Glutamatergic neuron (in vitro differentiated cells): ENCODE measurements at regions not wholly inside any gene's neighbourhood (a gene's known extent, or its start where the extent isn't known, plus 50 kb on each side); places are given as distances from the start of the nearest gene placed in this dataset.

Source experiments
- DNase-seq: peaks from one replicate; pipeline ENCODE4 v3.0.0; 2022
- H3K27ac Mint-ChIP-seq: one replicate; pipeline ENCODE4 v1.8.0; 2020; ENCODE audit warnings: mild to moderate bottlenecking, mixed read lengths, inconsistent platforms; ENCODE audit not compliant: unreplicated experiment
- H3K27me3 Mint-ChIP-seq: one replicate; pipeline ENCODE4 v1.8.0; 2020; ENCODE audit warnings: mild to moderate bottlenecking, moderate library complexity, mixed read lengths, inconsistent platforms; ENCODE audit not compliant: unreplicated experiment
- H3K36me3 Mint-ChIP-seq: one replicate; pipeline ENCODE4 v1.8.0; 2020; ENCODE audit warnings: mild to moderate bottlenecking, mixed read lengths, inconsistent platforms; ENCODE audit not compliant: unreplicated experiment
- H3K4me1 Mint-ChIP-seq: one replicate; pipeline ENCODE4 v1.8.0; 2020; ENCODE audit warnings: mild to moderate bottlenecking, low read depth, mixed read lengths, inconsistent platforms; ENCODE audit not compliant: unreplicated experiment
- H3K4me3 Mint-ChIP-seq: one replicate; pipeline ENCODE4 v1.8.0; 2020; ENCODE audit warnings: mild to moderate bottlenecking, mixed read lengths, inconsistent platforms; ENCODE audit not compliant: unreplicated experiment
- H3K9me3 Mint-ChIP-seq: one replicate; pipeline ENCODE4 v1.8.0; 2020; ENCODE audit warnings: mild to moderate bottlenecking, moderate library complexity, mixed read lengths, inconsistent platforms; ENCODE audit not compliant: unreplicated experiment
- TF ChIP-seq, protein P1 (sequence below): fragments of 200-600 bp; sonication (generic); IDR thresholded peaks from one replicate; pipeline ENCODE4 v1.5.0; 2021; ENCODE audit not compliant: partially characterized antibody, unreplicated experiment

DNA sequence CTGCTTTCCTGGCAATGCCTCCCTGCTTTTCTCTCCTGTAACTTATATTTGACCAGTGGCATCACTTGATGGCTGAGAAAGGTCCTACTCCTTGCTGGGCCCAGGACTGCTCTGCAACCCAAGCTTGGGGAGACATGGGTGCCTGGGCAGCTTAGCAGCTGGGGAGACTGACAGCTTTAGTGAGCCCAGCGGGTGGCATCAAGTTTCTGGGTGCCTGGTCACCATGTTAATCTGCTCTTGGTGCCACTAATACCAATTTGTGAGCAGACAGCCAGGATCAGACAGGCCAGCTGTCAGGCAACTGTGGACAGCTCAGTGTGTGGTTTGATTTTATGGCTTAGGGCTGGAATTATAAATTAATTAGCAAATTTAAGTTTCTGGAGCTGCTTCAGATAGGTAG is 144.8 kb upstream of the GLI2 start:
- TF ChIP-seq, protein P1, sequence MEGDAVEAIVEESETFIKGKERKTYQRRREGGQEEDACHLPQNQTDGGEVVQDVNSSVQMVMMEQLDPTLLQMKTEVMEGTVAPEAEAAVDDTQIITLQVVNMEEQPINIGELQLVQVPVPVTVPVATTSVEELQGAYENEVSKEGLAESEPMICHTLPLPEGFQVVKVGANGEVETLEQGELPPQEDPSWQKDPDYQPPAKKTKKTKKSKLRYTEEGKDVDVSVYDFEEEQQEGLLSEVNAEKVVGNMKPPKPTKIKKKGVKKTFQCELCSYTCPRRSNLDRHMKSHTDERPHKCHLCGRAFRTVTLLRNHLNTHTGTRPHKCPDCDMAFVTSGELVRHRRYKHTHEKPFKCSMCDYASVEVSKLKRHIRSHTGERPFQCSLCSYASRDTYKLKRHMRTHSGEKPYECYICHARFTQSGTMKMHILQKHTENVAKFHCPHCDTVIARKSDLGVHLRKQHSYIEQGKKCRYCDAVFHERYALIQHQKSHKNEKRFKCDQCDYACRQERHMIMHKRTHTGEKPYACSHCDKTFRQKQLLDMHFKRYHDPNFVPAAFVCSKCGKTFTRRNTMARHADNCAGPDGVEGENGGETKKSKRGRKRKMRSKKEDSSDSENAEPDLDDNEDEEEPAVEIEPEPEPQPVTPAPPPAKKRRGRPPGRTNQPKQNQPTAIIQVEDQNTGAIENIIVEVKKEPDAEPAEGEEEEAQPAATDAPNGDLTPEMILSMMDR: no peak
- peaks cover 15% of the 10 kb centered on the region for H3K27me3 Mint-ChIP-seq
- no peak for DNase-seq
- peaks cover 11% of the 10 kb centered on the region for H3K36me3 Mint-ChIP-seq
- H3K4me3 Mint-ChIP-seq: no peak overlapping the region
- H3K9me3 Mint-ChIP-seq: peaks cover 4% of the 10 kb centered on the region
- peaks cover 10% of the 10 kb centered on the region for H3K4me1 Mint-ChIP-seq
- H3K27ac Mint-ChIP-seq: no peak overlapping the region

DNA sequence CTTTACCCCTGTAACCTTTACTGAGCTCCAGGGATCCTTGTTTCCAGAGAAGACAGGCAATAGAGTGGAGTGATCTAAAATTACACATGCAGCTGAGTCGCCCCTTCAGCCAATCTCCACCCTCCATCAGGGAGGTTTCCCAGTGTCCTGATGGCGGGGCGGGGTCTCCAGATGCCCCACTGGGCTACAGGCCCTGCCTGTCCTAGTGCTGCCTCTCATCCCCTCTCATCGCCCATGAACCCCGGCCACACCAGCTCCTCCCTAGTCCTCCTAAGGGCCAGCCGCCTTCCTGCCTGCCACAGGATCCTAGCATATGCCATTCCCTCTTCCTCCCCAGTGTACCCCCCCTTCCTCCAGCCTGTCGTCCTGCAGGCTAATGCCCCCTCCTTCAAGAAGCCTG is 144.1 kb upstream of the GLI2 start:
- Mint-ChIP-seq H3K4me1 (peaks cover 15% of the 10 kb centered on the region), H3K27me3 (peaks cover 15% of the 10 kb centered on the region), H3K9me3 (peaks cover 5% of the 10 kb centered on the region), H3K36me3 (peaks cover 8% of the 10 kb centered on the region), H3K4me3 (no peak overlapping the region), H3K27ac (no peak overlapping the region)
- no peak for DNase-seq
- TF ChIP-seq, protein P1: no peak

- DNase-seq: no peak
- Mint-ChIP-seq H3K27me3 (peaks cover 12% of the 10 kb centered on the region), H3K4me1 (peaks cover 18% of the 10 kb centered on the region), H3K36me3 (peaks cover 6% of the 10 kb centered on the region), H3K4me3 (no peak overlapping the region), H3K27ac (no peak overlapping the region), H3K9me3 (peaks cover 10% of the 10 kb centered on the region)
- TF ChIP-seq, protein P1: no peak
Observed at GRCh38 chr2:120592084-120592483, 143.6 kb upstream of the GLI2 start.

GRCh38 chr2:120593921-120594686 is 141.6 kb upstream of the GLI2 start:
- H3K9me3 Mint-ChIP-seq: peaks cover 14% of the 10 kb centered on the region
- no peak overlapping the region for H3K4me3 Mint-ChIP-seq
- H3K27me3 Mint-ChIP-seq: peaks cover 7% of the 10 kb centered on the region
- peaks cover 22% of the 10 kb centered on the region for H3K4me1 Mint-ChIP-seq
- no peaks in the 10 kb centered on the region for H3K36me3 Mint-ChIP-seq
- H3K27ac Mint-ChIP-seq: no peak overlapping the region
- no peak for DNase-seq
- TF ChIP-seq, protein P1: no peak

GRCh38 chr2:120594856-120595685 is 140.6 kb upstream of the GLI2 start:
- TF ChIP-seq, protein P1: no peak
- H3K4me1 Mint-ChIP-seq: peaks cover 22% of the 10 kb centered on the region
- no peak overlapping the region for H3K4me3 Mint-ChIP-seq
- peaks cover 14% of the 10 kb centered on the region for H3K9me3 Mint-ChIP-seq
- H3K36me3 Mint-ChIP-seq: no peaks in the 10 kb centered on the region
- peaks cover 6% of the 10 kb centered on the region for H3K27me3 Mint-ChIP-seq
- no peak for DNase-seq
- H3K27ac Mint-ChIP-seq: peak overlapping the region; percentile 75
